SK-N-SH treated with all-trans-retinoic acid at 6 μM for 48 hours (cell line): ENCODE measurements at regions not wholly inside any gene's neighbourhood (a gene's known extent, or its start where the extent isn't known, plus 50 kb on each side); places are given as distances from the start of the nearest gene placed in this dataset.

Experiments used
- ARNTL ChIP-seq: fragments of 450-650 bp; formaldehyde crosslinking; IDR thresholded peaks from 2 replicates; pipeline ENCODE4 v1.5.0; 2020; ENCODE audit warnings: low read depth, mild to moderate bottlenecking, moderate library complexity, borderline replicate concordance
- CREB5 ChIP-seq: fragments of 250-450 bp; sonication (Bioruptor Pico); IDR thresholded peaks from 2 replicates; pipeline ENCODE4 v1.5.1; 2020; ENCODE audit warnings: low read depth, mild to moderate bottlenecking, moderate library complexity
- CSDC2 ChIP-seq: fragments of 250-450 bp; sonication (Bioruptor Pico); IDR thresholded peaks from 2 replicates; pipeline ENCODE4 v1.5.0; 2020; ENCODE audit warnings: mild to moderate bottlenecking, moderate library complexity
- CSRNP3 ChIP-seq: fragments of 250-450 bp; sonication (Bioruptor Pico); IDR thresholded peaks from 2 replicates; pipeline ENCODE4 v1.5.1; 2021; ENCODE audit warnings: mild to moderate bottlenecking, moderate library complexity
- ESRRG ChIP-seq: fragments of 250-450 bp; sonication (Bioruptor Pico); IDR thresholded peaks from 2 replicates; pipeline ENCODE4 v1.6.1; 2021; ENCODE audit warnings: mild to moderate bottlenecking
- OSR1 ChIP-seq: fragments of 250-450 bp; sonication (Bioruptor Pico); IDR thresholded peaks from 2 replicates; pipeline ENCODE4 v1.8.0; 2022; ENCODE audit warnings: moderate library complexity, mild to moderate bottlenecking, inconsistent platforms
- PATZ1 ChIP-seq: fragments of 250-450 bp; sonication (Bioruptor Pico); IDR thresholded peaks from 2 replicates; pipeline ENCODE4 v1.8.0; 2020; ENCODE audit warnings: mild to moderate bottlenecking, moderate library complexity, borderline replicate concordance
- POU6F1 ChIP-seq: fragments of 250-450 bp; sonication (Bioruptor Pico); IDR thresholded peaks from 2 replicates; pipeline ENCODE4 v1.8.0; 2021; ENCODE audit warnings: low read depth, mild to moderate bottlenecking, moderate library complexity, borderline replicate concordance
- PPARA ChIP-seq: fragments of 250-450 bp; sonication (Bioruptor Pico); IDR thresholded peaks from 2 replicates; pipeline ENCODE4 v1.5.0; 2020; ENCODE audit warnings: mild to moderate bottlenecking, borderline replicate concordance
- RARB ChIP-seq: fragments of 250-450 bp; sonication (Bioruptor Pico); IDR thresholded peaks from 2 replicates; pipeline ENCODE4 v1.8.0; 2021; ENCODE audit warnings: mild to moderate bottlenecking, moderate library complexity
- TOX ChIP-seq: fragments of 250-450 bp; sonication (Bioruptor Pico); IDR thresholded peaks from 2 replicates; pipeline ENCODE4 v1.8.0; 2021; ENCODE audit warnings: mild to moderate bottlenecking, moderate library complexity, borderline replicate concordance
- ZC3H10 ChIP-seq: fragments of 250-450 bp; sonication (Bioruptor Pico); IDR thresholded peaks from 2 replicates; pipeline ENCODE4 v1.5.1; 2021; ENCODE audit warnings: mild to moderate bottlenecking, moderate library complexity
- ZFP3 ChIP-seq: fragments of 250-450 bp; sonication (Bioruptor Pico); IDR thresholded peaks from 2 replicates; pipeline ENCODE4 v1.5.0; 2020; ENCODE audit warnings: mild to moderate bottlenecking, moderate library complexity

GRCh38 chr3:180469149-180469548 is 132.8 kb upstream of the TTC14 start:
- TF ChIP-seq POU6F1 (CRISPR knock-in tag) (no peak), ESRRG (CRISPR knock-in tag) (no peak), CREB5 (CRISPR knock-in tag) (no peak), ZFP3 (CRISPR knock-in tag) (no peak), CSRNP3 (no peak), CSDC2 (no peak), ZC3H10 (CRISPR knock-in tag) (no peak), PPARA (no peak), RARB (no peak), PATZ1 (CRISPR knock-in tag) (no peak), TOX (CRISPR knock-in tag) (no peak), OSR1 (CRISPR knock-in tag) (no peak), ARNTL (CRISPR knock-in tag) (no peak)
